ENCODE measurements at regions not wholly inside any gene's neighbourhood (a gene's known extent, or its start where the extent isn't known, plus 50 kb on each side); places are given as distances from the start of the nearest gene placed in this dataset.

GRCh38 chr10:21164687-21165086, 267.6 kb upstream of the NEBL start:
- ChIA-PET CTCF (no interaction called here), POLR2A (interaction anchor here (0.7 to 0.9 kb wide), 2 partner anchors 8 to 991 kb away, joined by 3 read pairs; no protein-coding TSS in a partner anchor)
- Mint-ChIP-seq H3K4me1 (ENCODE audit: insufficient read depth, unreplicated experiment) (peaks cover 5% of the 10 kb centered on the region), H3K9me3 (ENCODE audit: unreplicated experiment) (no peaks in the 10 kb centered on the region), H3K27me3 (ENCODE audit: insufficient read depth, unreplicated experiment) (no peaks in the 10 kb centered on the region), H3K27ac (ENCODE audit: low read depth, unreplicated experiment) (no peak overlapping the region), H3K36me3 (ENCODE audit: insufficient read depth, unreplicated experiment) (peaks cover 16% of the 10 kb centered on the region), H3K4me3 (ENCODE audit: unreplicated experiment) (no peak overlapping the region)
- BruUV-seq (replicated peaks), result no TSS peak
- intact Hi-C loops (cut with micrococcal nuclease), result no loop called here
- DNase-seq (ENCODE audit: unreplicated experiment), result no peak
- TF ChIP-seq CTCF (IDR thresholded peaks at IDR 0.05; ENCODE audit: unreplicated experiment), result no peak

- TF ChIP-seq CTCF (IDR thresholded peaks at IDR 0.05; ENCODE audit: unreplicated experiment), result no peak
- DNase-seq (ENCODE audit: unreplicated experiment), result no peak
- no peaks in the 10 kb centered on the region for H3K9me3 Mint-ChIP-seq (ENCODE audit: unreplicated experiment)
- peaks cover 5% of the 10 kb centered on the region for H3K4me1 Mint-ChIP-seq (ENCODE audit: insufficient read depth, unreplicated experiment)
- intact Hi-C loops (cut with micrococcal nuclease), result no loop called here
- H3K4me3 Mint-ChIP-seq (ENCODE audit: unreplicated experiment), result no peak overlapping the region
- no peaks in the 10 kb centered on the region for H3K27me3 Mint-ChIP-seq (ENCODE audit: insufficient read depth, unreplicated experiment)
- BruUV-seq (replicated peaks), result no TSS peak
- no peak overlapping the region for H3K27ac Mint-ChIP-seq (ENCODE audit: low read depth, unreplicated experiment)
- ChIA-PET POLR2A (no interaction called here), CTCF (interaction anchor here (0.9 to 1.9 kb wide), 3 partner anchors 9 to 107 kb away, joined by 3 to 10 read pairs (median 4); no protein-coding TSS in a partner anchor)
- peaks cover 16% of the 10 kb centered on the region for H3K36me3 Mint-ChIP-seq (ENCODE audit: insufficient read depth, unreplicated experiment)
These were observed 265.8 kb upstream of the NEBL start for GRCh38 chr10:21162948-21163347.

- Mint-ChIP-seq H3K36me3 (ENCODE audit: insufficient read depth, unreplicated experiment) (peaks cover 16% of the 10 kb centered on the region), H3K27ac (ENCODE audit: low read depth, unreplicated experiment) (no peak overlapping the region), H3K4me1 (ENCODE audit: insufficient read depth, unreplicated experiment) (peaks cover 5% of the 10 kb centered on the region), H3K4me3 (ENCODE audit: unreplicated experiment) (no peak overlapping the region), H3K27me3 (ENCODE audit: insufficient read depth, unreplicated experiment) (no peaks in the 10 kb centered on the region), H3K9me3 (ENCODE audit: unreplicated experiment) (no peaks in the 10 kb centered on the region)
- ChIA-PET POLR2A (interaction anchor here (1.2 kb wide), 1 partner anchor 11 kb away, joined by 5 read pairs; no protein-coding TSS in a partner anchor), CTCF (interaction anchor here (0.5 to 1.9 kb wide), 3 partner anchors 10 to 307 kb away, joined by 3 to 10 read pairs (median 3); no protein-coding TSS in a partner anchor)
- intact Hi-C loops (cut with micrococcal nuclease), result no loop called here
- no peak for DNase-seq (ENCODE audit: unreplicated experiment)
- TF ChIP-seq CTCF (IDR thresholded peaks at IDR 0.05; ENCODE audit: unreplicated experiment), result no peak
- BruUV-seq (replicated peaks), result no TSS peak
These were observed 264.5 kb upstream of the NEBL start for GRCh38 chr10:21161647-21162046.

GRCh38 chr10:21161090-21161625, 264.0 kb upstream of the NEBL start:
- intact Hi-C loops (cut with micrococcal nuclease), result no loop called here
- DNase-seq (ENCODE audit: unreplicated experiment), result no peak
- Mint-ChIP-seq H3K4me1 (ENCODE audit: insufficient read depth, unreplicated experiment) (peaks cover 5% of the 10 kb centered on the region), H3K36me3 (ENCODE audit: insufficient read depth, unreplicated experiment) (peaks cover 16% of the 10 kb centered on the region), H3K4me3 (ENCODE audit: unreplicated experiment) (no peak overlapping the region), H3K27ac (ENCODE audit: low read depth, unreplicated experiment) (no peak overlapping the region), H3K9me3 (ENCODE audit: unreplicated experiment) (no peaks in the 10 kb centered on the region), H3K27me3 (ENCODE audit: insufficient read depth, unreplicated experiment) (no peaks in the 10 kb centered on the region)
- CTCF ChIA-PET, result interaction anchor here (0.6 kb wide), 2 partner anchors 25 to 1405 kb away, joined by 3 read pairs; no protein-coding TSS in a partner anchor
- no peak for TF ChIP-seq CTCF (IDR thresholded peaks at IDR 0.05; ENCODE audit: unreplicated experiment)
- BruUV-seq (replicated peaks), result no TSS peak
- POLR2A ChIA-PET, result interaction anchor here (0.7 to 1.2 kb wide), 2 partner anchors 11 to 90 kb away, joined by 4 to 5 read pairs; no protein-coding TSS in a partner anchor

Data from MCF 10A (cell line).